ENCODE measurements at regions not wholly inside any gene's neighbourhood (a gene's known extent, or its start where the extent isn't known, plus 50 kb on each side); places are given as distances from the start of the nearest gene placed in this dataset.

- intact Hi-C loops (cut with micrococcal nuclease; ENCODE audit: unreplicated experiment) = no loop called here
- no peaks in the 10 kb centered on the region for H3K4me1 ChIP-seq (ENCODE audit: insufficient read depth, low read length, poor library complexity, severe bottlenecking)
- no peak for TF ChIP-seq CTCF (conservative IDR thresholded peaks at IDR 0.05; ENCODE audit: low read length)
Observed at GRCh38 chr10:42887734-42888503, 105.3 kb downstream of the BMS1 start.

GRCh38 chr10:42888504-42889095, 106.0 kb downstream of the BMS1 start:
- Histone ChIP-seq H4K20me1 (ENCODE audit: insufficient read depth, low read length) (no peaks in the 10 kb centered on the region), H3K79me2 (ENCODE audit: insufficient read depth, low read depth, low read length) (no peaks in the 10 kb centered on the region), H3K4me1 (ENCODE audit: insufficient read depth, low read length, poor library complexity, severe bottlenecking) (no peaks in the 10 kb centered on the region), H3K4me3 (ENCODE audit: low read depth, low read length, poor library complexity, severe bottlenecking) (no peak overlapping the region), H3K9me3 (ENCODE audit: low read length) (no peaks in the 10 kb centered on the region), H3K9me2 (ENCODE audit: insufficient read depth, low read length) (no peaks in the 10 kb centered on the region), H2AFZ (ENCODE audit: low read length) (no peak overlapping the region), H3K27ac (ENCODE audit: low read depth, low read length, poor library complexity, severe bottlenecking) (no peak overlapping the region), H3K36me3 (ENCODE audit: insufficient read depth, low read length) (no peaks in the 10 kb centered on the region), H3K4me2 (ENCODE audit: low read length) (no peak overlapping the region)
- TF ChIP-seq CTCF (conservative IDR thresholded peaks at IDR 0.05; ENCODE audit: low read length) (no peak), EZH2phosphoT487 (IDR thresholded peaks at IDR 0.05; ENCODE audit: borderline replicate concordance, low read depth, low read length) (no peak)
- BruUV-seq (replicated peaks) = no TSS peak
- DNase-seq (ENCODE audit: low spot score) = no peak
- intact Hi-C loops (cut with micrococcal nuclease; ENCODE audit: unreplicated experiment) = no loop called here
- ChIA-PET POLR2A (no interaction called here), CTCF (ENCODE audit: unreplicated experiment) (no interaction called here)

More at GRCh38 chr10:42887734-42888503, 105.3 kb downstream of the BMS1 start:
- Histone ChIP-seq H3K9me2 (ENCODE audit: insufficient read depth, low read length) (no peaks in the 10 kb centered on the region), H3K4me3 (ENCODE audit: low read depth, low read length, poor library complexity, severe bottlenecking) (no peak overlapping the region), H3K27ac (ENCODE audit: low read depth, low read length, poor library complexity, severe bottlenecking) (no peak overlapping the region), H3K36me3 (ENCODE audit: insufficient read depth, low read length) (no peaks in the 10 kb centered on the region), H2AFZ (ENCODE audit: low read length) (no peak overlapping the region), H3K79me2 (ENCODE audit: insufficient read depth, low read depth, low read length) (no peaks in the 10 kb centered on the region), H3K9me3 (ENCODE audit: low read length) (no peaks in the 10 kb centered on the region), H4K20me1 (ENCODE audit: insufficient read depth, low read length) (no peaks in the 10 kb centered on the region), H3K4me2 (ENCODE audit: low read length) (no peak overlapping the region)
- CTCF ChIA-PET (ENCODE audit: unreplicated experiment) = no interaction called here
- no peak for DNase-seq (ENCODE audit: low spot score)
- BruUV-seq (replicated peaks) = no TSS peak
- POLR2A ChIA-PET = no interaction called here

GRCh38 chr10:42896735-42897134, 114.1 kb downstream of the BMS1 start:
- CTCF ChIA-PET (ENCODE audit: unreplicated experiment) = no interaction called here
- no peaks in the 10 kb centered on the region for H3K4me1 ChIP-seq (ENCODE audit: insufficient read depth, low read length, poor library complexity, severe bottlenecking)
- H3K9me3 ChIP-seq (ENCODE audit: low read length) = no peaks in the 10 kb centered on the region
- H2AFZ ChIP-seq (ENCODE audit: low read length) = no peak overlapping the region
- no peak for TF ChIP-seq EZH2phosphoT487 (IDR thresholded peaks at IDR 0.05; ENCODE audit: borderline replicate concordance, low read depth, low read length)
- TF ChIP-seq CTCF (conservative IDR thresholded peaks at IDR 0.05; ENCODE audit: low read length) = no peak
- no peak overlapping the region for H3K27ac ChIP-seq (ENCODE audit: low read depth, low read length, poor library complexity, severe bottlenecking)
- no peaks in the 10 kb centered on the region for H3K79me2 ChIP-seq (ENCODE audit: insufficient read depth, low read depth, low read length)
- no peak overlapping the region for H3K4me2 ChIP-seq (ENCODE audit: low read length)
- no peaks in the 10 kb centered on the region for H4K20me1 ChIP-seq (ENCODE audit: insufficient read depth, low read length)
- no peaks in the 10 kb centered on the region for H3K36me3 ChIP-seq (ENCODE audit: insufficient read depth, low read length)
- intact Hi-C loops (cut with micrococcal nuclease; ENCODE audit: unreplicated experiment) = no loop called here
- no peaks in the 10 kb centered on the region for H3K9me2 ChIP-seq (ENCODE audit: insufficient read depth, low read length)
- H3K4me3 ChIP-seq (ENCODE audit: low read depth, low read length, poor library complexity, severe bottlenecking) = no peak overlapping the region
- POLR2A ChIA-PET = no interaction called here
- no TSS peak for BruUV-seq (replicated peaks)
- no peak for DNase-seq (ENCODE audit: low spot score)

Data from OCI-LY7 (cell line).